ENCODE measurements at regions not wholly inside any gene's neighbourhood (a gene's known extent, or its start where the extent isn't known, plus 50 kb on each side); places are given as distances from the start of the nearest gene placed in this dataset.

DNA sequence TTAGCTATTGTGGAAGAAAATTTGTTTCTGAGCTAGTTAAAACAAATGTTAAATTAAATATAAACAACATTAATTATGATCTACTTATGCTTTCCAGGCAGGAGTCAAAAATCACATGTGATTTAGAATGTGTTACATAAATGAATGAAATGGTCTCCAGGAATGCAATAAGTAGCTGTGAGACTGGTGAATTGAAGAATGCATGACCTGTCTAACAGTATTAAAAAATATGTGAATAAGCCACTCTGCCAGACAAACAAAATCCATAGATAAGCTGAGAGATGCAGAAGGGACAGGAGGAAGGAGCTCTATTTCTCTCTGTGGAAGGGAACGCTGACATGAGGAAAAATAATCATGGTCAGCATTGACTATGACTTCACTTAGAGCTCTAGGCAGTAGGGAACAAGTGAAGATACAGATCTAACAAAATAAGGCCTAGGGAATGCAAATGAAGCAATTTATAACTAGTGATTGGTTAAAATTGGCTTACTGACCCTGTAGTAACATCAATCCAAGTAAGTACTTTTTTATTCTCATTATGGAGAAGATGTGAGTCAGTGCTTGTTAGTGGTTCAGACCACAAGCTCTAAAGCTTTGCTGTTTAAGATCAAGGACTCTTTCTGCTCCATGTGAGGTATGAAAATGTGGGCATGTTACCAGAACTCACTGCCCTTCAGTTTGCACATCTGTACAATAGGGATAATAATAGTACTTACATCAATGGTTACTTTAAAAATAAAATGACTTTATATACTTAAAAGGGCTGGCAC lies 432.6 kb downstream of the MMUT start:
- TF ChIP-seq, protein P1, sequence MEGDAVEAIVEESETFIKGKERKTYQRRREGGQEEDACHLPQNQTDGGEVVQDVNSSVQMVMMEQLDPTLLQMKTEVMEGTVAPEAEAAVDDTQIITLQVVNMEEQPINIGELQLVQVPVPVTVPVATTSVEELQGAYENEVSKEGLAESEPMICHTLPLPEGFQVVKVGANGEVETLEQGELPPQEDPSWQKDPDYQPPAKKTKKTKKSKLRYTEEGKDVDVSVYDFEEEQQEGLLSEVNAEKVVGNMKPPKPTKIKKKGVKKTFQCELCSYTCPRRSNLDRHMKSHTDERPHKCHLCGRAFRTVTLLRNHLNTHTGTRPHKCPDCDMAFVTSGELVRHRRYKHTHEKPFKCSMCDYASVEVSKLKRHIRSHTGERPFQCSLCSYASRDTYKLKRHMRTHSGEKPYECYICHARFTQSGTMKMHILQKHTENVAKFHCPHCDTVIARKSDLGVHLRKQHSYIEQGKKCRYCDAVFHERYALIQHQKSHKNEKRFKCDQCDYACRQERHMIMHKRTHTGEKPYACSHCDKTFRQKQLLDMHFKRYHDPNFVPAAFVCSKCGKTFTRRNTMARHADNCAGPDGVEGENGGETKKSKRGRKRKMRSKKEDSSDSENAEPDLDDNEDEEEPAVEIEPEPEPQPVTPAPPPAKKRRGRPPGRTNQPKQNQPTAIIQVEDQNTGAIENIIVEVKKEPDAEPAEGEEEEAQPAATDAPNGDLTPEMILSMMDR (IDR thresholded peaks at IDR 0.05; ENCODE audit: low read depth, low read length, missing input control) = no peak
- TF ChIP-seq RAD21 (IDR thresholded peaks at IDR 0.05) = no peak
- TF ChIP-seq, protein P2, sequence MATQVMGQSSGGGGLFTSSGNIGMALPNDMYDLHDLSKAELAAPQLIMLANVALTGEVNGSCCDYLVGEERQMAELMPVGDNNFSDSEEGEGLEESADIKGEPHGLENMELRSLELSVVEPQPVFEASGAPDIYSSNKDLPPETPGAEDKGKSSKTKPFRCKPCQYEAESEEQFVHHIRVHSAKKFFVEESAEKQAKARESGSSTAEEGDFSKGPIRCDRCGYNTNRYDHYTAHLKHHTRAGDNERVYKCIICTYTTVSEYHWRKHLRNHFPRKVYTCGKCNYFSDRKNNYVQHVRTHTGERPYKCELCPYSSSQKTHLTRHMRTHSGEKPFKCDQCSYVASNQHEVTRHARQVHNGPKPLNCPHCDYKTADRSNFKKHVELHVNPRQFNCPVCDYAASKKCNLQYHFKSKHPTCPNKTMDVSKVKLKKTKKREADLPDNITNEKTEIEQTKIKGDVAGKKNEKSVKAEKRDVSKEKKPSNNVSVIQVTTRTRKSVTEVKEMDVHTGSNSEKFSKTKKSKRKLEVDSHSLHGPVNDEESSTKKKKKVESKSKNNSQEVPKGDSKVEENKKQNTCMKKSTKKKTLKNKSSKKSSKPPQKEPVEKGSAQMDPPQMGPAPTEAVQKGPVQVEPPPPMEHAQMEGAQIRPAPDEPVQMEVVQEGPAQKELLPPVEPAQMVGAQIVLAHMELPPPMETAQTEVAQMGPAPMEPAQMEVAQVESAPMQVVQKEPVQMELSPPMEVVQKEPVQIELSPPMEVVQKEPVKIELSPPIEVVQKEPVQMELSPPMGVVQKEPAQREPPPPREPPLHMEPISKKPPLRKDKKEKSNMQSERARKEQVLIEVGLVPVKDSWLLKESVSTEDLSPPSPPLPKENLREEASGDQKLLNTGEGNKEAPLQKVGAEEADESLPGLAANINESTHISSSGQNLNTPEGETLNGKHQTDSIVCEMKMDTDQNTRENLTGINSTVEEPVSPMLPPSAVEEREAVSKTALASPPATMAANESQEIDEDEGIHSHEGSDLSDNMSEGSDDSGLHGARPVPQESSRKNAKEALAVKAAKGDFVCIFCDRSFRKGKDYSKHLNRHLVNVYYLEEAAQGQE (IDR thresholded peaks at IDR 0.05) = no peak
- TF ChIP-seq, protein P3, sequence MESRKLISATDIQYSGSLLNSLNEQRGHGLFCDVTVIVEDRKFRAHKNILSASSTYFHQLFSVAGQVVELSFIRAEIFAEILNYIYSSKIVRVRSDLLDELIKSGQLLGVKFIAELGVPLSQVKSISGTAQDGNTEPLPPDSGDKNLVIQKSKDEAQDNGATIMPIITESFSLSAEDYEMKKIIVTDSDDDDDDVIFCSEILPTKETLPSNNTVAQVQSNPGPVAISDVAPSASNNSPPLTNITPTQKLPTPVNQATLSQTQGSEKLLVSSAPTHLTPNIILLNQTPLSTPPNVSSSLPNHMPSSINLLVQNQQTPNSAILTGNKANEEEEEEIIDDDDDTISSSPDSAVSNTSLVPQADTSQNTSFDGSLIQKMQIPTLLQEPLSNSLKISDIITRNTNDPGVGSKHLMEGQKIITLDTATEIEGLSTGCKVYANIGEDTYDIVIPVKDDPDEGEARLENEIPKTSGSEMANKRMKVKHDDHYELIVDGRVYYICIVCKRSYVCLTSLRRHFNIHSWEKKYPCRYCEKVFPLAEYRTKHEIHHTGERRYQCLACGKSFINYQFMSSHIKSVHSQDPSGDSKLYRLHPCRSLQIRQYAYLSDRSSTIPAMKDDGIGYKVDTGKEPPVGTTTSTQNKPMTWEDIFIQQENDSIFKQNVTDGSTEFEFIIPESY (IDR thresholded peaks at IDR 0.05) = no peak
- no peak for TF ChIP-seq EGR1 (IDR thresholded peaks at IDR 0.05; ENCODE audit: low read depth in 2 of 2)
- no peak for TF ChIP-seq SP1 (IDR thresholded peaks at IDR 0.05)

All from liver (tissue), 3 donors.